GM12878 (cell line): ENCODE measurements at regions not wholly inside any gene's neighbourhood (a gene's known extent, or its start where the extent isn't known, plus 50 kb on each side); places are given as distances from the start of the nearest gene placed in this dataset.

Source experiments
- ATAC-seq: fragments of 200-7000 bp; cut with Tn5 transposase; 3 replicates; pipeline ENCODE4 v1.9.1; 2020; ENCODE audit warnings: mild to moderate bottlenecking, moderate library complexity
- BruUV-seq: library from RNA; stranded (reverse); fragments of 400-500 nt; replicated peaks from 2 replicates; lab custom pipeline; 2021; lab: Mats Ljungman, UMichigan
- CTCF ChIA-PET: fragments of 300-600 bp; sonication (Branson Sonifier 250); formaldehyde crosslinking; extraction: SDS; loops from one replicate; lab custom pipeline; 2021; ENCODE audit warnings: inconsistent platforms; lab: Yijun Ruan, JAX
- POLR2A ChIA-PET: fragments of 350-600 bp; formaldehyde crosslinking; extraction: SDS; loops from one replicate; lab custom pipeline; 2021; ENCODE audit warnings: inconsistent platforms; lab: Charles Lee
- RAD21 ChIA-PET: fragments of 300-600 bp; sonication (Branson Sonifier 250); formaldehyde crosslinking; loops from one replicate; lab custom pipeline; 2023; ENCODE audit warnings: antibody characterized with exemption; ENCODE audit not compliant: unreplicated experiment; lab: Charles Lee
- SMC1A ChIA-PET: fragments of 300-600 bp; sonication (Branson Sonifier 250); formaldehyde crosslinking; loops from one replicate; lab custom pipeline; 2023; ENCODE audit not compliant: unreplicated experiment, uncharacterized antibody; lab: Charles Lee
- DNase-seq: peaks from one replicate; pipeline ENCODE4 v3.0.0-alpha.2; 2011; ENCODE audit warnings: low read depth, low spot score
- FAIRE-seq: peaks from 3 replicates; lab custom pipeline; 2011; peaks lifted over from hg19 to GRCh38; lab: Jason Lieb, UNC
- H2AFZ ChIP-seq: 2 replicates; pipeline ENCODE4 v1.6.0; 2011; ENCODE audit warnings: low read depth, low read length, control low read depth; ENCODE audit not compliant: control insufficient read depth
- H3K27ac ChIP-seq: 2 replicates; pipeline ENCODE4 v1.5.1; 2011; ENCODE audit warnings: control low read depth; ENCODE audit not compliant: control insufficient read depth, insufficient read depth
- H3K27me3 ChIP-seq, 2 experiments: replicated peaks in 1 of 2; 2 replicates each; pipeline versions ENCODE4 v1.6.0 to v1.6.1; 2011; ENCODE audit warnings: low read length in 1 of 2; ENCODE audit not compliant: control insufficient read depth in 2 of 2, insufficient read depth in 2 of 2
- H3K36me3 ChIP-seq, 2 experiments: 2 replicates each; pipeline ENCODE4 v1.5.1; 2011; ENCODE audit warnings: low read length in 1 of 2; ENCODE audit not compliant: control insufficient read depth in 2 of 2, insufficient read depth in 2 of 2
- H3K4me1 ChIP-seq: 2 replicates; pipeline ENCODE4 v1.6.1; 2011; ENCODE audit warnings: mild to moderate bottlenecking, low read length, moderate library complexity, mixed read lengths; ENCODE audit not compliant: control insufficient read depth, insufficient read depth
- H3K4me2 ChIP-seq: 2 replicates; pipeline ENCODE4 v1.6.0; 2011; ENCODE audit warnings: control low read depth; ENCODE audit not compliant: control insufficient read depth, insufficient read depth
- H3K4me3 ChIP-seq: fragments of 200-600 bp; sonication (generic); 2 replicates; pipeline ENCODE4 v1.5.1; 2016
- H3K79me2 ChIP-seq: 2 replicates; pipeline ENCODE4 v1.6.0; 2011; ENCODE audit warnings: low read length; ENCODE audit not compliant: control insufficient read depth, insufficient read depth
- H3K9ac ChIP-seq: 2 replicates; pipeline ENCODE4 v1.8.0; 2011; ENCODE audit warnings: low read length, control low read depth, mixed read lengths; ENCODE audit not compliant: control insufficient read depth, insufficient read depth
- H3K9me3 ChIP-seq: replicated peaks from 3 replicates; pipeline ENCODE4 v1.5.1; 2011; ENCODE audit warnings: mild to moderate bottlenecking, low read length; ENCODE audit not compliant: control insufficient read depth, insufficient read depth
- H4K20me1 ChIP-seq: 2 replicates; pipeline ENCODE4 v1.6.0; 2011; ENCODE audit not compliant: control insufficient read depth, insufficient read depth
- CBX5 ChIP-seq: sonication (generic); IDR thresholded peaks from 2 replicates; pipeline ENCODE4 v1.6.1; 2016; ENCODE audit warnings: low read depth, moderate library complexity, mild to moderate bottlenecking, inconsistent platforms
- ETV6 ChIP-seq, 2 experiments: fragments of 450-650 bp in 1 of 2; IDR thresholded peaks in 1 of 2; conservative IDR thresholded peaks in 1 of 2; 2 replicates each; pipeline ENCODE4 v1.6.1; 2014; ENCODE audit warnings: antibody characterized with exemption in 1 of 2, borderline replicate concordance in 1 of 2, low read depth in 1 of 2, mild to moderate bottlenecking in 1 of 2, moderate library complexity in 1 of 2
- GABPA ChIP-seq: IDR thresholded peaks from 2 replicates; pipeline ENCODE4 v1.6.1; 2014; ENCODE audit warnings: antibody characterized with exemption, low read depth, mild to moderate bottlenecking, inconsistent platforms
- JUNB ChIP-seq: IDR thresholded peaks from 2 replicates; pipeline ENCODE4 v1.6.1; 2016; ENCODE audit warnings: antibody characterized with exemption, mild to moderate bottlenecking
- KDM1A ChIP-seq: fragments of 200-600 bp; sonication (generic); IDR thresholded peaks from 2 replicates; pipeline ENCODE4 v1.6.1; 2016; ENCODE audit warnings: borderline replicate concordance
- KLF5 ChIP-seq: fragments of 450-650 bp; IDR thresholded peaks from 2 replicates; pipeline ENCODE4 v1.6.1; 2014; ENCODE audit warnings: mild to moderate bottlenecking; ENCODE audit not compliant: partially characterized antibody
- LARP7 ChIP-seq: fragments of 450-650 bp; IDR thresholded peaks from 2 replicates; pipeline ENCODE4 v1.6.1; 2017; ENCODE audit warnings: mild to moderate bottlenecking
- NFIC ChIP-seq: IDR thresholded peaks from 2 replicates; pipeline ENCODE4 v1.6.1; 2012; ENCODE audit warnings: low read depth, mild to moderate bottlenecking, inconsistent platforms, low read length, moderate library complexity
- NKRF ChIP-seq: fragments of 450-650 bp; conservative IDR thresholded peaks from 2 replicates; pipeline ENCODE4 v1.6.1; 2017; ENCODE audit warnings: mild to moderate bottlenecking, moderate library complexity
- PAX8 ChIP-seq: fragments of 450-650 bp; IDR thresholded peaks from 2 replicates; pipeline ENCODE4 v1.6.1; 2017; ENCODE audit warnings: mild to moderate bottlenecking, moderate library complexity
- POLR2AphosphoS2 ChIP-seq: IDR thresholded peaks from 2 replicates; pipeline ENCODE4 v1.6.1; 2011; ENCODE audit warnings: low read depth, mild to moderate bottlenecking, low read length, improper control_type of control experiment, moderate library complexity
- RB1 ChIP-seq: fragments of 450-650 bp; formaldehyde crosslinking; IDR thresholded peaks from 2 replicates; pipeline ENCODE4 v1.6.1; 2017; ENCODE audit warnings: mild to moderate bottlenecking, borderline replicate concordance
- TARDBP ChIP-seq: IDR thresholded peaks from 2 replicates; pipeline ENCODE4 v1.6.1; 2016; ENCODE audit warnings: borderline replicate concordance
- TCF12 ChIP-seq: IDR thresholded peaks from 2 replicates; pipeline ENCODE4 v1.6.1; 2011; ENCODE audit warnings: low read depth, mild to moderate bottlenecking, low read length
- YY1 ChIP-seq: IDR thresholded peaks from 2 replicates; pipeline ENCODE4 v1.6.1; 2011; ENCODE audit warnings: low read depth, mild to moderate bottlenecking, low read length
- ZBED1 ChIP-seq: IDR thresholded peaks from 2 replicates; pipeline ENCODE4 v1.6.1; 2016; ENCODE audit warnings: borderline replicate concordance
- ZSCAN29 ChIP-seq: fragments of 450-650 bp; IDR thresholded peaks from 2 replicates; pipeline ENCODE4 v1.6.1; 2017; ENCODE audit warnings: mild to moderate bottlenecking, moderate library complexity
- WGBS: methylation state at CpG from one replicate; pipeline ENCODE4 v1.1.6; 2016; ENCODE audit warnings: low lambda C conversion rate; ENCODE audit not compliant: insufficient replicate concordance, insufficient coverage; ENCODE audit errors: missing lambda C conversion rate; 5-methylcytosine and 5-hydroxymethylcytosine counted together
- in situ Hi-C: fragments of 300-500 bp; cut with MboI; formaldehyde crosslinking; loops from 9 replicates; pipeline ENCODE4 v1.14.3; 2018; ENCODE audit warnings: mixed read lengths
- intact Hi-C: fragments of 100-400 bp; cut with micrococcal nuclease; formaldehyde crosslinking; loops from one replicate; pipeline ENCODE4 v1.14.2; 2022; ENCODE audit not compliant: unreplicated experiment

- SMC1A ChIA-PET, result no interaction called here
- POLR2A ChIA-PET, result no interaction called here
Measured at GRCh38 chr19:30857388-30857787, 485.2 kb downstream of the ZNF536 start.

GRCh38 chr19:30856786-30857185, 484.6 kb downstream of the ZNF536 start:
- Histone ChIP-seq H3K79me2 (no peaks in the 10 kb centered on the region), H3K27me3 (no peaks in the 10 kb centered on the region), H3K9ac (no peak overlapping the region), H3K4me2 (no peak overlapping the region), H4K20me1 (no peaks in the 10 kb centered on the region), H3K27ac (no peak overlapping the region), H3K4me3 (no peak overlapping the region), H3K4me1 (no peaks in the 10 kb centered on the region), H3K36me3 (no peaks in the 10 kb centered on the region), H3K9me3 (no peaks in the 10 kb centered on the region; the same call in 2 of the 3 replicates), H2AFZ (no peak overlapping the region)
- TF ChIP-seq KDM1A (no peak), YY1 (no peak), TARDBP (no peak), NFIC (no peak), CBX5 (no peak), RB1 (no peak), GABPA (no peak), JUNB (no peak), ZSCAN29 (no peak), ETV6 (conservative IDR thresholded peaks at IDR 0.05 in 1 of 2, IDR thresholded peaks at IDR 0.05 in 1 of 2; ENCODE audit: borderline replicate concordance in 1 of 2, low read depth in 1 of 2) (no peak), POLR2AphosphoS2 (no peak), LARP7 (no peak), TCF12 (no peak), KLF5 (no peak), NKRF (no peak), PAX8 (no peak)
- WGBS, result 2% methylated on average over 3 of the region's 3 CpGs
- ChIA-PET POLR2A (no interaction called here), CTCF (no interaction called here), RAD21 (no interaction called here), SMC1A (no interaction called here)
- no peak for DNase-seq
- intact Hi-C loops, result no loop called here
- FAIRE-seq, result no peak
- ATAC-seq, result no peak
- in situ Hi-C loops, result no loop called here
- BruUV-seq, result no TSS peak

More at GRCh38 chr19:30857388-30857787, 485.2 kb downstream of the ZNF536 start:
- no peak for FAIRE-seq
- Histone ChIP-seq H3K4me3 (no peak overlapping the region), H4K20me1 (no peaks in the 10 kb centered on the region), H3K9ac (no peak overlapping the region), H2AFZ (no peak overlapping the region), H3K4me2 (no peak overlapping the region), H3K9me3 (no peaks in the 10 kb centered on the region; the same call in 2 of the 3 replicates), H3K79me2 (no peaks in the 10 kb centered on the region), H3K4me1 (no peaks in the 10 kb centered on the region), H3K27me3 (no peaks in the 10 kb centered on the region), H3K36me3 (no peaks in the 10 kb centered on the region), H3K27ac (no peak overlapping the region)
- BruUV-seq, result no TSS peak
- CTCF ChIA-PET, result no interaction called here
- no peak for TF ChIP-seq ZBED1
- ATAC-seq, result no peak
- in situ Hi-C loops, result no loop called here
- RAD21 ChIA-PET, result no interaction called here
- intact Hi-C loops, result no loop called here
- WGBS, result 2% methylated on average over 6 of the region's 6 CpGs
- DNase-seq, result no peak
